Right lung (tissue), 2 donors: ENCODE measurements at regions not wholly inside any gene's neighbourhood (a gene's known extent, or its start where the extent isn't known, plus 50 kb on each side); places are given as distances from the start of the nearest gene placed in this dataset.

ENCODE experiments used
- DNase-seq, 2 donors: peaks; one replicate each; pipeline ENCODE4 v3.0.0-alpha.2; 2013

DNA sequence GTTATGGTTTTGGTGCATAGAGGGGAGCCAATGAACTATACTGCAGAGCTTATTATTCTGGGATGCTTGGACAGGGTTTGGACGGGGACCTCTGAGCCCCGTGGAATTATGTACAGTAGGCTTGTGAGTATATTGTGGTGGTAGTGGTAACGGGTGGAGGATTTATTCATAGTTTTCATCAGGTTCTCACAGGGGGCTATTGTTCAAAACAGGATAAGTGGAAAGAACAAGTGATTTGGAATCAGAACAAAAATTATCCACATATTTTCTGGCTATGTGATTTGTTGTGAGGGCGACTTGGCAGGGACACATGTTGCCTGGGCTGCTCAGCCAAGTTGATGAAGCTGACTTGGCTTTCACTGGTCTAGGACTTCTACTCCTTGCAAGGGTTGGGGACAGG is 64.6 kb upstream of the ELOVL5 start:
- no peak for DNase-seq

DNA sequence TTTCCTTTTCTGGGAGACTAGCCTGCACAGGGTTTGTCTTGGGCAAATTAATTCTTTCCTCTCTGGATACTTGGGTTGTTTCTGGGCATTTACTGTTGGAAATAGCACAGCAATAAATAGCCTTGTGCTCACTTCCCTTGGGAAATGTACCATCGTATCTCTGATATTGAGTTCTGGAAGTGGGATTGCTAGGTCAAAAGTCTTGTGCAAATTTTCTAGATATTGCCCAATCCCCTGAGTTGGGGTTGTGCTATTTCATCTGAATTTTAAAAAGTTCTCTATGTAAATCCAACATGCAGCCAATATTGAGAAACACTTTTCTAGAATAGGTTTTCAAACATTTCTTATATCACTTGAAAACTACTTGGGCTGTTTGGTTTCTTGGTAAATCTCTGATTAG is 64.0 kb upstream of the ELOVL5 start:
- no peak for DNase-seq

DNA sequence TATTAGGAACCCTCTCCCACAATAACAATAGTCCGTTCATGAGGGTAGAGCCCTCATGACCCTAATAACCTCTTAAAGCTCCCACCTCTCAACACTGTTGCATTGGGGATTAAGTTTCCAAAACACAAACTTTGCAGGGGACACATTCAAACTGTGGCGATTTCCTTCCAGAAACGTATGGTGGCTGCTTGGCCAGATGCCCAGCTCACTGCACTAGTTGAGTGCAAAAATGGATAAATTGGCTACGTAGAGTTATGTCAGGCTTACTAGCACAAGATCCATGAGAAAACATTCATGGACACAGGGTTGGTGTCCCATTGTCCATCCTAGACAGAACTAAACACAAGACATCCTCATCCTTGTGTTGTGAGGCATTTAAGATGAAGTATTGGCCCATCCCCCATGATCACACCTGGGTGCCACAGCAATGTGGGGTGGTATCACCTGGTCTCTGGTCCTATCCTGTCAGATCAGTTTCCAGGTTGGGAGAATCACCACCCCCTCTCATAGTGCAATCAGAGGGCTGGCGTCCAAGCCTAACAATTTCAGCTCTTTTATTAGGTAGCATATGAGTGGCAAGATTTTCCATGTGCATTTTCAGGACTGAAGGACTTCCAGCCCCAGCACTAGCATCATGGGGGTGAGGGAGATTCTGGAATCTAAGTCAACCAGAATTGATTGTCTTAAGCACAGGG is 63.4 kb upstream of the ELOVL5 start:
- DNase-seq, result no peak

DNA sequence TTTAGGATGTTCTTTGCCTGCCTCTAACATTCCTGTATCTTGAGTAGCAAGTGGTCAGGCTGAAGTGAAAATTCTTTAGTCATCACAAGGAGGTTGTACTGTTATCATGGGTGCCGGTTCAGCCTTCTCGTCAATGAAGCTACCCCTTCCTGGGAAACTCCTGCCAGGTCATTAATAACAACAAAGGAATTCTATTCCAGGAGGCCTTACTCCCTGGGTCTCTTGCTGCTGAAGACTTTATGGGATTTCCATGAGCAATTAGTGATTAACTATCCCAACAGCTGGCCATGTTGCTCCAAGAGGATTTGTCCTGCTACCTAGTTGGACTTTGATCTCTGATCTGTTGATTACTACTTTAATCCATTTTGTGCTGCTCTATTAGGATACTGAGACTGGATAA is 62.7 kb upstream of the ELOVL5 start:
- DNase-seq, result no peak

DNA sequence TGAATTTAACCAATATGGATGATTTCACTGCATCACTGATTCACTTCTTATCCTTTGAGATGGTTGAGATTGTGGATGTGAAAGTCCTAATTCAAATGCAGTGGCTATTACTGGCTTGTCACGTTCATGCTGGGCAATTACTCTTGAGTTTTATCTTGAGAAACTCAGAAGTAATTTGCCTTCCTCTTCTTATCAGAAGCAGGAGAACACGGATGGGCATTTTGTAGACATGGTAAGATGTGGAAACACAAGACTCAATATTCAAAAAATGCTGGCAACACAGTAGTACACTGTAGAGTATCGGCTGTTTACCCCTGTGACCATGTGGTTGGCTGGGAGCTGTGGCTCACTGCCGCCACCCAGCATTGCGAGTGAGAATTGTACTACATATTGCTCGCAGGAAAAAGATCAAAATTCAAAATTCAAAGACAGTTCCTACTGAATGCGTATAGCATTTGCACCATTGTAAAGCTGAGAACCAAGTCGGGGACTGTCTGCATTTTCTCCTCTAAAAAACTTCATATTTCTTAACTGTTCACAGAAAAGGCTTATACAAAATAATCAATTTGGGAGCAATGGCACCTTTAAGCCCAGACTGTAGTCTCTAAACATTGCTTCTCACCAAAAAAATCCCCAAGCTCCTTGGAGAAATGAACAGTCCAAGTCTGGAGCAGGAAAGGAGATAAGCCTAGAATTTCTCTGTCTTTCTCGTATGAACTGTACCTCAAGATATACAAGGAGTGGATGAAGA is 61.9 kb upstream of the ELOVL5 start:
- DNase-seq, result no peak

DNA sequence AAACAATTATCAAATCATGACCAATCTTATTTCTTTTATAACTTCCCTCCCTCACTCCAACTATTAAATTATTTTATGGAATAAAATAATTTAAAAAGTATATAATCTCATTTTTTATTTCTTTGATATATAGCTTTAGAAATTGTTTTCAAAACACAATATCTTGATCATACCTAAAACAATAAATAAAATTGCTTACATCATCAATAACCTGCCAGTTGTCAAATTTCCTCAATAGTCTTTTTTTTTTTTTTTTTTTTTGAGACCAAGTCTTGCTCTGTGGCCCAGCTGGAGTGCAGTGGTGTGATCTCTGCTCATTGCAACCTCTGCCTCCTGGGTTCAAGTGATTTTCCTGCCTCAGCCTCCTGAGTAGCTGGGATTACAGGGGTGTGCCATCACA is 60.1 kb upstream of the ELOVL5 start:
- no peak for DNase-seq

DNA sequence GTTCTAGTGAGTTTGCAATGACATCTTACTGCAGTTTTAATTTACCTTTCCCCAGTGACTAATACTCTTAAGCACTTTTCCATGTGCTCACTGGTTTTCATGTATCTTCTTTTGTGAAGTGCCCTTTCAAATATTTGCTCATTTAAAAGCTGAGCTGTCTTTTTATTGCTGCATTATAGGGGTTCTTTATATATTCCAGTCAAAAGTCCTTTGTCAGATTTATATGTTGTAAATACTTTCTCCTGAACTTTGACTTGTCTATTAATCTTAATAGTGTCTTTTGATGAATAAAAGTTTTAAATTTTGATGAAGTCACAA is 50.2 kb upstream of the ELOVL5 start:
- DNase-seq, result no peak

DNA sequence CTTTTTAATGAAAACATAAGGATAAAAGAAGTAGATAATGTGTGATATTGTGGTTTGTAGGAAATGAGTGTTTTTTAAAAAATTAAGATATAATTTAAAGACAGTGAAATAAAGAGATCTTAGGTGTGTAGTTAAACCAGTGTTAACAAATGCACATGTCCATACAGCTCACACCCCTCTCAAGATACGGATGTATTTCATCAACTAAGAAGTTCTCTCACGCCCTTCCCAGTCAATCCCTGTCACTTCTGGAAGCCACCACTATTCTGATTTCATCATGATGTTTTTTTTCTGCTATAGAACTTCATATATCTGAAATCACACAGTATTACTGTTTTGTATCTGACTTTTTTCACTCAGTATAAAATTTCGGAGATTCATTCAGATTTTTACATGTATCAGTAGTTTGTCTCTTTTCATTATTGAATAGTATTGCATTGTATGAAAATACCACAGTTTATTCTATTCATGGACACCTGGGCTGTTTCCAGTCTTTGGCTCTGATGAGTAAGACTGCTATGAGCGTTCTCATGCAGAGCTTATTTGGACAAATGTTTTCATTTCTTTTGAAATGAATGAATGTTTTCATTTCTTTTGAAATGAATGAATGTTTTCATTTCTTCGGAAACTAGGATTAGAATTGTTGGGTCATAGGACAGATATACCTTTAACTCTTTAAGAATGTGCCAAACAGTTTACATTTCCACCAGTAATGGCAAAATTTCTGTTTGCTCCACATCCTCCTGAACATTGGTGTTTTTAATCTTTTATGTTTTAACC is 49.7 kb upstream of the ELOVL5 start:
- no peak for DNase-seq
